Gastroesophageal sphincter (tissue), 4 donors: ENCODE measurements at regions not wholly inside any gene's neighbourhood (a gene's known extent, or its start where the extent isn't known, plus 50 kb on each side); places are given as distances from the start of the nearest gene placed in this dataset.

Experiments used
- ATAC-seq: fragments of 150-250 bp; one replicate; pipeline ENCODE4 v1.9.1; 2016; ENCODE audit warnings: mild to moderate bottlenecking, moderate library complexity
- H3K27ac ChIP-seq, 4 donors: fragments of 200-600 bp; sonication (generic) in 3 of 4; 1 replicate in 3 of 4; 2 replicates in 1 of 4; pipeline ENCODE4 v1.5.1; 2016 to 2019
- H3K27me3 ChIP-seq: fragments of 200-600 bp; sonication (generic); one replicate; pipeline ENCODE4 v1.5.1; 2019
- H3K36me3 ChIP-seq, 2 donors: fragments of 200-600 bp; sonication (generic); one replicate each; pipeline ENCODE4 v1.5.1; 2019; ENCODE audit warnings: control low read depth in 1 of 2
- H3K4me1 ChIP-seq, 3 donors: fragments of 200-600 bp; sonication (generic); 1 replicate in 2 of 3; 2 replicates in 1 of 3; pipeline ENCODE4 v1.5.1; 2016 to 2019; ENCODE audit warnings: control low read depth in 2 of 3
- H3K4me3 ChIP-seq, 2 donors: fragments of 200-600 bp; sonication (generic); one replicate each; pipeline ENCODE4 v1.5.1; 2019; ENCODE audit warnings: mild to moderate bottlenecking in 1 of 2, moderate library complexity in 1 of 2
- H3K9me3 ChIP-seq, 3 donors: fragments of 200-600 bp; sonication (generic); one replicate each; pipeline ENCODE4 v1.5.1; 2017 to 2019; ENCODE audit warnings: control low read depth in 2 of 3
- EP300 ChIP-seq: sonication (generic); formaldehyde crosslinking; IDR thresholded peaks from one replicate; pipeline ENCODE4 v1.6.1; 2017; ENCODE audit warnings: antibody characterized with exemption, mild to moderate bottlenecking
- POLR2A ChIP-seq, 2 donors: fragments of 450-650 bp; IDR thresholded peaks; one replicate each; pipeline ENCODE4 v1.6.1; 2017; ENCODE audit warnings: antibody characterized with exemption in 2 of 2, mild to moderate bottlenecking in 2 of 2, moderate library complexity in 1 of 2
- POLR2AphosphoS5 ChIP-seq: sonication (generic); formaldehyde crosslinking; IDR thresholded peaks from one replicate; pipeline ENCODE4 v1.6.1; 2017; ENCODE audit warnings: antibody characterized with exemption
- WGBS, 2 donors: methylation state at CpG; one replicate each; pipeline ENCODE4 v1.1.5; 2018; ENCODE audit warnings: low coverage in 1 of 2; 5-methylcytosine and 5-hydroxymethylcytosine counted together
- TF ChIP-seq, protein P1 (sequence below), 4 experiments: fragments of 200-600 bp in 2 of 4; fragments of 450-650 bp in 2 of 4; sonication (generic) in 1 of 4; IDR thresholded peaks; one replicate each; pipeline ENCODE4 v1.5.1; 2017 to 2019; ENCODE audit warnings: antibody characterized with exemption in 4 of 4, mild to moderate bottlenecking in 2 of 4, moderate library complexity in 2 of 4

GRCh38 chr17:63358111-63358839 is 87.8 kb downstream of the CYB561 start:
- Histone ChIP-seq H3K27ac (peak overlapping the region in 1 of 4 donors; percentile 49), H3K4me3 (no peak overlapping the region), H3K9me3 (no peaks in the 10 kb centered on the region), H3K27me3 (no peaks in the 10 kb centered on the region), H3K4me1 (peaks cover 8 to 52% (median 9%) of the 10 kb centered on the region in 3 donors), H3K36me3 (peaks cover 0 to 16% of the 10 kb centered on the region in 2 donors)
- 54 to 61% methylated on average over 6 of the region's 6 CpGs for WGBS, 2 donors
- TF ChIP-seq, protein P1, sequence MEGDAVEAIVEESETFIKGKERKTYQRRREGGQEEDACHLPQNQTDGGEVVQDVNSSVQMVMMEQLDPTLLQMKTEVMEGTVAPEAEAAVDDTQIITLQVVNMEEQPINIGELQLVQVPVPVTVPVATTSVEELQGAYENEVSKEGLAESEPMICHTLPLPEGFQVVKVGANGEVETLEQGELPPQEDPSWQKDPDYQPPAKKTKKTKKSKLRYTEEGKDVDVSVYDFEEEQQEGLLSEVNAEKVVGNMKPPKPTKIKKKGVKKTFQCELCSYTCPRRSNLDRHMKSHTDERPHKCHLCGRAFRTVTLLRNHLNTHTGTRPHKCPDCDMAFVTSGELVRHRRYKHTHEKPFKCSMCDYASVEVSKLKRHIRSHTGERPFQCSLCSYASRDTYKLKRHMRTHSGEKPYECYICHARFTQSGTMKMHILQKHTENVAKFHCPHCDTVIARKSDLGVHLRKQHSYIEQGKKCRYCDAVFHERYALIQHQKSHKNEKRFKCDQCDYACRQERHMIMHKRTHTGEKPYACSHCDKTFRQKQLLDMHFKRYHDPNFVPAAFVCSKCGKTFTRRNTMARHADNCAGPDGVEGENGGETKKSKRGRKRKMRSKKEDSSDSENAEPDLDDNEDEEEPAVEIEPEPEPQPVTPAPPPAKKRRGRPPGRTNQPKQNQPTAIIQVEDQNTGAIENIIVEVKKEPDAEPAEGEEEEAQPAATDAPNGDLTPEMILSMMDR (IDR thresholded peaks at IDR 0.05), result no peak
- TF ChIP-seq EP300, result no peak
- ATAC-seq, result no peak

DNA sequence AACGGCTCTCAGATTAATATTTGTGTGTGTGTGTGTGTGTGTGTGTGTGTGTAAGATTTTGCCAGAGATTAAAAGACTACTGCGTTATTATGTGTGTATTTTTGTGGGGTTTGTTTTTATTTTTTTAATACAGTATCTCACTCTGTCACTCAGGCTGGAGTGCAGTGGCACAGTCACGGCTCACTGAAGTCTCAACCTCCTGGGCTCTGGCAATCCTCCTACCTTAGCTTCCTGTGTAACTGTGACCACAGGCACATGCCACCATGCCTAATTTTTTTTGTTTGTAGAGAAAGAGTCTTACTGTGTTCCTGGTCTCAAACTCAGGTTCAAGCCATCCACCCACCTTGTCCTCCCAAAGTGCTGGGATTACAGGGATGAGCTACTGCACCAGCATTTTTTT is 87.2 kb downstream of the CYB561 start:
- no peaks in the 10 kb centered on the region for H3K9me3 ChIP-seq
- no peak overlapping the region for H3K4me3 ChIP-seq
- 83 to 93% methylated on average over 2 to 3 of the region's 3 CpGs for WGBS, 2 donors
- TF ChIP-seq, protein P1 (IDR thresholded peaks at IDR 0.05), result no peak
- TF ChIP-seq POLR2A (IDR thresholded peaks at IDR 0.05) (no peak), POLR2AphosphoS5 (no peak), EP300 (no peak)
- H3K27ac ChIP-seq, result no peak overlapping the region
- peaks cover 6 to 48% (median 9%) of the 10 kb centered on the region in 3 donors for H3K4me1 ChIP-seq
- H3K27me3 ChIP-seq, result no peaks in the 10 kb centered on the region
- no peak for ATAC-seq
- peaks cover 0 to 16% of the 10 kb centered on the region in 2 donors for H3K36me3 ChIP-seq

DNA sequence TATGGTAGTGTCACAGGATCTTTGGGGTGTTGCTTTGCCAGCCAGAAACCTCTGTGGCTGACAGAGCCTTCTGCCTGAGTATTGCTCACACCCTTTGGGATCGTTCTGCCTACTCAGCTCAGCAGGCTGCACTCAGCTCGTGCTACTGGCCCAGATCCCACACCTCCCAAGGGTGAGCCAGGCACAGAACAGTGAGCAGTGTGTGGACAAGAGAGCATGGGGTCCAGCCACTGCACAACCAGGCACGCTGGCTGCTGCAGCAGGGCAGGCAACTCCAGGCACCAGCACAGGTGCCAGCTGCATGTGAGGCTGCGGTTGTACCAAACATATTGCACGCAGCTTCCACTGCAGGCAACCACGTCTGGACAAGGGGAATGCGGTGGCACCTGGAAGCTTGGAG is 84.9 kb downstream of the CYB561 start:
- no peak for ATAC-seq
- TF ChIP-seq EP300 (no peak), POLR2A (IDR thresholded peaks at IDR 0.05) (no peak), POLR2AphosphoS5 (no peak)
- no CpG with 5 or more reads among the region's 7 CpGs for WGBS, 2 donors

DNA sequence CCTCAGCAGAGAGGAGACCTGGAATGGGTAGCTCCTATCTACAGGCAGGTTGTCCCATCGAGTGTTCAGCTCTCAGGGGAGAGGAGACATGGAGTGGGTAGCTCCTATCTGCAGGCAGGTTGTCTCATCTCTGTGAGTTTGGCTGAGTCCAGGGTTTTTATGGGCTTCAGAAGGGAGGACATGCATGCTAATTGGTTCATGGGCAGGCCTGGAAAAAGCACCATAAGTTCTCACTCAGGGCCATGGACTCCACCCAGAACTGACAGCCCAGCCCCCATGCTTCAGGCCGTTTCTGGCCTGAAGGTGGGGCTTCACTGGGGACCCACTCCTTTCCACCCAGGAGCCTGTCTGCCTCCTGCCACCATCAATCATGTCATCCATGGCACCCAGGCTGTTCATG is 84.0 kb downstream of the CYB561 start:
- no peak for ATAC-seq
- Histone ChIP-seq H3K9me3 (no peaks in the 10 kb centered on the region), H3K4me1 (peaks cover 5 to 43% (median 7%) of the 10 kb centered on the region in 3 donors), H3K27ac (no peak overlapping the region), H3K27me3 (no peaks in the 10 kb centered on the region), H3K4me3 (no peak overlapping the region), H3K36me3 (peaks cover 0 to 16% of the 10 kb centered on the region in 2 donors)
- TF ChIP-seq POLR2AphosphoS5, result no peak
- TF ChIP-seq, protein P1 (IDR thresholded peaks at IDR 0.05), result no peak
- no peak for TF ChIP-seq POLR2A (IDR thresholded peaks at IDR 0.05)
- TF ChIP-seq EP300, result no peak
- 100% methylated on average over 1 of the region's 2 CpGs; no CpG with 5 or more reads in 1 of the 2 donors for WGBS, 2 donors

More for the DNA sequence above, 84.9 kb downstream of the CYB561 start:
- H3K27me3 ChIP-seq, result no peaks in the 10 kb centered on the region
- no peak overlapping the region for H3K27ac ChIP-seq
- no peaks in the 10 kb centered on the region for H3K9me3 ChIP-seq
- H3K36me3 ChIP-seq, result peaks cover 0 to 16% of the 10 kb centered on the region in 2 donors
- no peak overlapping the region for H3K4me3 ChIP-seq
- peaks cover 4 to 48% (median 9%) of the 10 kb centered on the region in 3 donors for H3K4me1 ChIP-seq

DNA sequence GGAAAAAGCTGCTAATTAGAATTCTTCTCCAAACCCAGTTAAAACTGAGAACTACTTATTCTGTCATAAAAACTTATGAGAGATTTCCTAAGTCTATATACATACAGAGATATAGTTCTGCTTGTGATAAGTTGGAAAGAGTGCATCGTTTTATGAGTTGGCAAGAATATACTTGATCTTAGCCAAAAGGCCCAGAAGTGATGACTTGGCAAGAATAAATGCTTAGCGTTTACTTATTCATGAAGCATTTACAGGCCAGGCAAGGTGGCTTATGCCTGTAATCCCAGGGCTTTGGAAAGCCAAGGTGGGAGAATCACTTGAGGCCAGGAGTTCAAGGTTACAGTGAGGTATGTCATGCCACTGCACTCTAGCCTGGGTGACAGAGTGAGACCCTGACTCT is 81.7 kb downstream of the CYB561 start:
- no peak for TF ChIP-seq EP300
- no peak for TF ChIP-seq POLR2A (IDR thresholded peaks at IDR 0.05)
- TF ChIP-seq, protein P1 (IDR thresholded peaks at IDR 0.05), result no peak
- TF ChIP-seq POLR2AphosphoS5, result no peak
- Histone ChIP-seq H3K27ac (no peak overlapping the region), H3K36me3 (peaks cover 0 to 16% of the 10 kb centered on the region in 2 donors), H3K4me1 (peaks cover 2 to 27% (median 7%) of the 10 kb centered on the region in 3 donors), H3K9me3 (no peaks in the 10 kb centered on the region), H3K27me3 (no peaks in the 10 kb centered on the region), H3K4me3 (no peak overlapping the region)
- WGBS, 2 donors, result 0 to 6% methylated on average over 2 of the region's 2 CpGs
- ATAC-seq, result no peak
